ENCODE measurements at regions not wholly inside any gene's neighbourhood (a gene's known extent, or its start where the extent isn't known, plus 50 kb on each side); places are given as distances from the start of the nearest gene placed in this dataset.
A peak's percentile ranks its signal among the peaks of the same experiment; 100 is the strongest.
"Not testable (repeated sequence)": the region's sequence is repeated elsewhere in the genome, so short reads cannot be mapped to it uniquely, and the experiment has no call there.

- Histone ChIP-seq H3K4me3 (ENCODE audit: low read length) (no peak overlapping the region), H3K9me3 (replicated peaks; ENCODE audit: control insufficient read depth, low read depth, low read length) (no peaks in the 10 kb centered on the region), H3K36me3 (ENCODE audit: control insufficient read depth, insufficient read depth, low read length) (no peaks in the 10 kb centered on the region), H3K27me3 (ENCODE audit: control insufficient read depth, insufficient read depth, low read length) (no peaks in the 10 kb centered on the region), H3K4me1 (ENCODE audit: control insufficient read depth, insufficient read depth, low read length) (peaks cover 9% of the 10 kb centered on the region), H3K27ac (ENCODE audit: low read length) (peak overlapping the region; percentile 84)
- WGBS (ENCODE audit: insufficient coverage) = 24% methylated on average over 14 of the region's 18 CpGs
- peak; percentile 96 for DNase-seq
Observed at GRCh38 chr2:176565641-176566323, 296.5 kb downstream of the MTX2 start.

DNA sequence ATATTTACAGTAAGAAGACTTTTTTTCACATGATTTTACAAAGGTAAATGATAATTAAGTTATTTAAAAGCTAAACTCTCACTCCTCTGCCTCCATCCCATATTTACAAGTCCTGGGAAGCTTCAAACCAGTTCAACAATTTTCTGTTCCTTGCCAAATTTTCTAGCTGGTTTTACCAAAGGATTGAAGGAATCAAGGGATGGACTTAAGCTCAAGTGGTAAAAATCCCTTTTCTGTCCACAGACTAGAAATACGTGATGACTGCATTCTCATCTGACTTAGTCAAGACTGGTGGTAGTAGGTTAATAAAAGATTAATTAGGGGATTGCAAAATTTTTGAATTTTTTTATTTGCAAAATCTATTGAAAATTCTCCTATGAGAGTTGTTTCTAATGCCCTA lies 297.3 kb downstream of the MTX2 start:
- peaks cover 9% of the 10 kb centered on the region for H3K4me1 ChIP-seq (ENCODE audit: control insufficient read depth, insufficient read depth, low read length)
- H3K27ac ChIP-seq (ENCODE audit: low read length) = peak overlapping the region; percentile 84
- no peaks in the 10 kb centered on the region for H3K9me3 ChIP-seq (replicated peaks; ENCODE audit: control insufficient read depth, low read depth, low read length)
- H3K36me3 ChIP-seq (ENCODE audit: control insufficient read depth, insufficient read depth, low read length) = no peaks in the 10 kb centered on the region
- H3K27me3 ChIP-seq (ENCODE audit: control insufficient read depth, insufficient read depth, low read length) = no peaks in the 10 kb centered on the region
- H3K4me3 ChIP-seq (ENCODE audit: low read length) = no peak overlapping the region
- no peak for DNase-seq
- no CpG with 5 or more reads among the region's 1 CpG for WGBS (ENCODE audit: insufficient coverage)

DNA sequence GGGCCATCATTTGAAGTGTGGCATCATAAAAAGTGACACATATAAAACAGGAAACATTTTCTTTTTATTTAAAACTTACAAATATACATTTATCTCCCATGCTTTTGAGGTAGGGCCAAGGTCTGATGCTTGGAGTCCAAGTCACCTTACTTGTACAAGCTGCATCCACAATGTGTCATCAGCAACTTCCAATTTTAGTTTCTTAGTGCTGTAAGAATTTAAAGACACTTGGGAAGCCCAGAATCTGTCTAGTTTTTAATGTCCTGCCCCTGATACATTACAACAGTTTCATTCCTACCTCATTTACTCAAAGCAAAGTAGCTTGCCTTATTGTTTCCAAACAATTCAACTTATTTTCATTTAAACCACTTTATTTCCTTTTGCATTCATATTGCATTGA lies 297.7 kb downstream of the MTX2 start:
- Histone ChIP-seq H3K27ac (ENCODE audit: low read length) (no peak overlapping the region), H3K27me3 (ENCODE audit: control insufficient read depth, insufficient read depth, low read length) (no peaks in the 10 kb centered on the region), H3K36me3 (ENCODE audit: control insufficient read depth, insufficient read depth, low read length) (no peaks in the 10 kb centered on the region), H3K4me1 (ENCODE audit: control insufficient read depth, insufficient read depth, low read length) (peaks cover 9% of the 10 kb centered on the region), H3K9me3 (replicated peaks; ENCODE audit: control insufficient read depth, low read depth, low read length) (no peaks in the 10 kb centered on the region), H3K4me3 (ENCODE audit: low read length) (no peak overlapping the region)
- no peak for DNase-seq

DNA sequence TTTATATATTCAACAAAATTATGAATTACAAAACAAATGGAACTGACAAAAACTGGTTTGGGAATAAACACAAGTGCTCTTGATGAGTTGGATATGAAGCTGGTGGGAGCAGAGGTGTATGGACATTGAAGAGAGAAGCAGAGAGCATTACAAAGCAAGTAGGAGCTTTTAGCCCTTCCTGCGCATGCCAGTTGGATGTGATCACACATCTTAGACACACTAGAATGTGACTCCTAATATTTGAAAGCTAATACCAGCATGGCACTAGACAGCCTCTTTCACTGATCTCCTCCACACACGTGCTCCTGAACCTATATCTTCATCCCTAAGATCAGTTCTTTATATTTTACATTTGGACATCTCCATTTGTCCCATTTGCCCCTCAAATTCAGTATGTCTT lies 298.1 kb downstream of the MTX2 start:
- Histone ChIP-seq H3K36me3 (ENCODE audit: control insufficient read depth, insufficient read depth, low read length) (no peaks in the 10 kb centered on the region), H3K4me3 (ENCODE audit: low read length) (no peak overlapping the region), H3K9me3 (replicated peaks; ENCODE audit: control insufficient read depth, low read depth, low read length) (no peaks in the 10 kb centered on the region), H3K27me3 (ENCODE audit: control insufficient read depth, insufficient read depth, low read length) (no peaks in the 10 kb centered on the region), H3K4me1 (ENCODE audit: control insufficient read depth, insufficient read depth, low read length) (peaks cover 9% of the 10 kb centered on the region), H3K27ac (ENCODE audit: low read length) (no peak overlapping the region)
- DNase-seq = no peak
- 100% methylated on average over 2 of the region's 2 CpGs for WGBS (ENCODE audit: insufficient coverage)

- H3K27me3 ChIP-seq (ENCODE audit: control insufficient read depth, insufficient read depth, low read length) = no peaks in the 10 kb centered on the region
- H3K9me3 ChIP-seq (replicated peaks; ENCODE audit: control insufficient read depth, low read depth, low read length) = no peaks in the 10 kb centered on the region
- no peak overlapping the region for H3K27ac ChIP-seq (ENCODE audit: low read length)
- no CpG with 5 or more reads among the region's 3 CpGs for WGBS (ENCODE audit: insufficient coverage)
- no peaks in the 10 kb centered on the region for H3K36me3 ChIP-seq (ENCODE audit: control insufficient read depth, insufficient read depth, low read length)
- no peak for DNase-seq
- H3K4me1 ChIP-seq (ENCODE audit: control insufficient read depth, insufficient read depth, low read length) = peaks cover 9% of the 10 kb centered on the region
- no peak overlapping the region for H3K4me3 ChIP-seq (ENCODE audit: low read length)
Observed at GRCh38 chr2:176569574-176569973, 300.3 kb downstream of the MTX2 start.

DNA sequence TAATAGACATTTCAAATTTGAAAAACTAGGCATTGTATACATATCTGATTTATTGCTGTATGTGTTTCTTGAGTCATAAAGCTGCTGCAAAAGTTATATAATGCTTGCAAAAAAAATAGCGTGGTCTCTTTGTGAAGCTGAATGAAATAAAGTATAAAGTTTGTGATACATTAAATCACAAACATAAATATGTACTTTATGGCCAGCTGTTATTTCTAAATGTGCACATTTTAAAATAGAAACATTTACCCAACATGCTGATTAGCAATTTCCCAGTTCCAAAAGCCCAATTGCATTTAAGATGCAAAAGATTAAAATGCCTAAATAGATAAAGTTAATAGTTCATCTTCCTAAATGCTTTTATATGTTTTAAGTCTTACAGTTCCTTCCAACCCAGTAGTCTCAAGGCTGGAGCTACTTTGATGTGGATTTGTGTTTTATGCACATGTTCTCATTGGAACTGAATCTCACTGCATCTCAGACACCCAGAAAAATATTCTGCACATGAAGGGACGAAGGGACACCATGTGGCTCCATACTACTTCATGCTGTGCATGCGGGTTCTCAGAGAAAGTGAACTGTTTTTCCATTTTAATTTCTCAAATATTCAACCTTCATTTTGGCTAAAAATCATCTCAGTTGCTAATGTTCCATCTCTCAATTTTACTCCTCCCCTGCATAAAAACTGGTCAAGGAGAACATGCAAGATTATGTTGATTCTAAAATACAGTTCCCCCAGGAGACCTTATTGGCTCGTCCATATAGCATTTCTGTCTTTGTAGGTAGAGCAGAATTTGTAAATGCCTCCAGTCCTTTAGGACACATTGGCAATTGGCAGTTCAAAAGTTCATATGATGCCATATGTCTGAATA lies 304.6 kb downstream of the MTX2 start:
- Histone ChIP-seq H3K4me3 (ENCODE audit: low read length) (no peak overlapping the region), H3K9me3 (replicated peaks; ENCODE audit: control insufficient read depth, low read depth, low read length) (no peaks in the 10 kb centered on the region), H3K36me3 (ENCODE audit: control insufficient read depth, insufficient read depth, low read length) (no peaks in the 10 kb centered on the region), H3K27ac (ENCODE audit: low read length) (no peak overlapping the region), H3K27me3 (ENCODE audit: control insufficient read depth, insufficient read depth, low read length) (no peaks in the 10 kb centered on the region), H3K4me1 (ENCODE audit: control insufficient read depth, insufficient read depth, low read length) (no peaks in the 10 kb centered on the region)
- WGBS (ENCODE audit: insufficient coverage) = 45% methylated on average over 2 of the region's 4 CpGs
- DNase-seq = no peak

- 61% methylated on average over 5 of the region's 9 CpGs for WGBS (ENCODE audit: insufficient coverage)
- no peak for DNase-seq
- H3K27me3 ChIP-seq (ENCODE audit: control insufficient read depth, insufficient read depth, low read length) = no peaks in the 10 kb centered on the region
- no peaks in the 10 kb centered on the region for H3K36me3 ChIP-seq (ENCODE audit: control insufficient read depth, insufficient read depth, low read length)
- no peak overlapping the region for H3K27ac ChIP-seq (ENCODE audit: low read length)
- no peaks in the 10 kb centered on the region for H3K4me1 ChIP-seq (ENCODE audit: control insufficient read depth, insufficient read depth, low read length)
- H3K4me3 ChIP-seq (ENCODE audit: low read length) = no peak overlapping the region
- H3K9me3 ChIP-seq (replicated peaks; ENCODE audit: control insufficient read depth, low read depth, low read length) = no peaks in the 10 kb centered on the region
Observed at GRCh38 chr2:176574484-176575236, 305.4 kb downstream of the MTX2 start.

- Histone ChIP-seq H3K36me3 (ENCODE audit: control insufficient read depth, insufficient read depth, low read length) (no peaks in the 10 kb centered on the region), H3K4me3 (ENCODE audit: low read length) (no peak overlapping the region), H3K27ac (ENCODE audit: low read length) (no peak overlapping the region), H3K27me3 (ENCODE audit: control insufficient read depth, insufficient read depth, low read length) (no peaks in the 10 kb centered on the region), H3K9me3 (replicated peaks; ENCODE audit: control insufficient read depth, low read depth, low read length) (no peaks in the 10 kb centered on the region), H3K4me1 (ENCODE audit: control insufficient read depth, insufficient read depth, low read length) (no peaks in the 10 kb centered on the region)
- DNase-seq = no peak
- WGBS (ENCODE audit: insufficient coverage) = 89% methylated on average over 3 of the region's 6 CpGs
Observed at GRCh38 chr2:176575237-176575744, 306.0 kb downstream of the MTX2 start.

GRCh38 chr2:176577054-176577453 lies 307.8 kb downstream of the MTX2 start:
- Histone ChIP-seq H3K4me3 (ENCODE audit: low read length) (no peak overlapping the region), H3K27ac (ENCODE audit: low read length) (no peak overlapping the region), H3K4me1 (ENCODE audit: control insufficient read depth, insufficient read depth, low read length) (no peaks in the 10 kb centered on the region), H3K9me3 (replicated peaks; ENCODE audit: control insufficient read depth, low read depth, low read length) (no peaks in the 10 kb centered on the region), H3K36me3 (ENCODE audit: control insufficient read depth, insufficient read depth, low read length) (no peaks in the 10 kb centered on the region), H3K27me3 (ENCODE audit: control insufficient read depth, insufficient read depth, low read length) (no peaks in the 10 kb centered on the region)
- WGBS (ENCODE audit: insufficient coverage) = no CpG with 5 or more reads among the region's 1 CpG
- no peak for DNase-seq

DNA sequence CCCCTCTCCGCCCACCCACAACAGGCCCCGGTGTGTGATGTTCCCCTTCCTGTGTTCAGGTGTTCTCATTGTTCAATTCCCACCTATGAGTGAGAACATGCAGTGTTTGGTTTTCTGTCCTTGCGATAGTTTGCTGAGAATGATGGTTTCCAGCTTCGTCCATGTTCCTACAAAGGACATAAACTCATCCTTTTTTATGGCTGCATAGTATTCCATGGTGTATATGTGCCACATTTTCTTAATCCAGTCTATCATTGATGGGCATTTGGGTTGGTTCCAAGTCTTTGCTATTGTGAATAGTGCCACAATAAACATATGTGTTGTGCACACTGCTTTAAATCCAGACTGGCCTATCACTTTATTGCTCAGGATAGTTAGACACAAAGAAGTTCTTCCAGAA lies 309.1 kb downstream of the MTX2 start:
- not testable (repeated sequence) for H3K4me1 ChIP-seq (ENCODE audit: control insufficient read depth, insufficient read depth, low read length); H3K4me3 ChIP-seq (ENCODE audit: low read length); DNase-seq; H3K36me3 ChIP-seq (ENCODE audit: control insufficient read depth, insufficient read depth, low read length); H3K27ac ChIP-seq (ENCODE audit: low read length); H3K27me3 ChIP-seq (ENCODE audit: control insufficient read depth, insufficient read depth, low read length); H3K9me3 ChIP-seq (replicated peaks; ENCODE audit: control insufficient read depth, low read depth, low read length)
- WGBS (ENCODE audit: insufficient coverage) = no CpG with 5 or more reads among the region's 4 CpGs
